NCI-H1417 (cell line): ENCODE measurements at regions not wholly inside any gene's neighbourhood (a gene's known extent, or its start where the extent isn't known, plus 50 kb on each side); places are given as distances from the start of the nearest gene placed in this dataset.
"Not testable (repeated sequence)": the region's sequence is repeated elsewhere in the genome, so short reads cannot be mapped to it uniquely, and the experiment has no call there.

Experiments used
- DNase-seq, 3 experiments: peaks; one replicate each; lab custom pipeline; 2025; lab: John Stamatoyannopoulos, UW

DNA sequence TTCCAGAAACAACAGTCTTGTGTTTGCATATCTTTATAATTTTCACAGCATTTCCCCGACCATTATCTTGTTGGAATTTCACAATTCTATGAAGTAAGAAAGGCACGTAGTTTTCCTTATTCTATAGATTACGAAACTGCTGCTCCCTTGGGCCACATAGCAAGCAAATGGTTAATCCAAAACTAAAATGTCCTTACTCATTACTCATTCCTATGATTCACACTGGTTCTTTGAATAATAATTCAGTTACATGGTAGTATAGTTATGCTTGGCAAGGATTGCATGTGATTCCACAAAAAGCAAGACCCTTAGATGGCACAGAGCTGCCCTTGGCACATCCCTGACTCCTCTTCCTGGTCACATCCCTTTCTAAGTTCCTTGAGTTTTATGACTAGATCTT is 51.2 kb downstream of the OR13H1 start:
- no peak for DNase-seq

- DNase-seq: no peak
Observed at GRCh38 chrX:131607792-131608369, 64.0 kb downstream of the OR13H1 start.

DNA sequence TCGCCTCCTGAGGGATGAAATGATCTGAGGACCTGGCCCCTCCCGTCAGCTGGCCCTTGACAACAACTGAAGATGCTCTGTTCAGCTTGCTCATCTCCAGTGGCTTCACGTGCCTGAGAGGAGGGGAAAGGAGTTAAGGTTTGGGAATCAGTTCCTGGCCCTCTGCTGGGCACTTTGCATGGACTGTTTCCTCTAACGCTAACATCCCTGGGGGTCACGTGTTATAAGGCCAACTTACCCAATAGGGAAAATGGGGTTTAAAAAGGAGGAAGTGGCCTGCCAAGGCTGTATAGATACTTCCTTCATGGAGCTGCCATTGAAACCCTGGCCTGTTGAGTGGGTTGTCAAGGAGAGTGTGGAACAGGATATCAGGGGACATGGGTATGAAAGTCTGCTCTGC is 65.6 kb downstream of the OR13H1 start:
- no peak for DNase-seq

DNA sequence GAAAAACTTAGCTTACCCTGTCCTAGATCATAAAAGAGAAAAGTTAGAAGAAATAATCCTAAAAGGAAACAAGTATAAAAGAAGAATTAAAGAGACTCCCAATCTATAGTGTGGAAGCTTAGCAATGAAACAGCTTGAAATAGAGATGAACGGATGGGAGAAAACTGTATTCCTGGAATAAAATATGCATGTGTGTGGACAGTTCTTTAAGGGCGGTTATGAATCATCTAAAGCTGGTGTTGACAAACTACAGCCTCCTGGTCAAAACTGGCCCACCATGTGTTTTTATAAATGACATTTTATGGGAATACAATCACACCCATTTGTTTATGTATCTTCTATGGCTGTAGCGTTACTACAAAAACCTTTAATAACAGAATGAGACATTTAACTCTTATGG is 69.4 kb downstream of the OR13H1 start:
- no peak for DNase-seq

- no peak for DNase-seq
Observed at GRCh38 chrX:131614241-131614640, 70.4 kb downstream of the OR13H1 start.

DNA sequence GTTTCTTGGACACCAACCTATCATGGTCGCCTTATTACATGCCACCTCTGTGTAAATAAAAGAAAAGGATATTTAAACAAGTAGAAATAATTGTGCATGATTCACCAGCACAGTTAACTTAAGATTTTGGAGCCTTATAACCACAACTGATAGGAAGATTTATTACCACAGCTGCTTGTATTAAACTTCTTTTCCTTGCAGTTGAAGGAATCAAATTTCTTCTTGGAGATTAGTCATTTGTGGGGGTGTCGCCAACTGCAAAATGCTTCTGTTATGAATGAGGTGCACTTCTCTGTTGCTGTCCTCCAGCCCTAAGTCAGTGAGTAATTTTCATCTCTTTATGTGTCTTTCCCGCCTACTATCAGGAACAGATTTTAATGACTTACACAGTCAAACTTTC is 73.3 kb downstream of the OR13H1 start:
- DNase-seq: no peak

DNA sequence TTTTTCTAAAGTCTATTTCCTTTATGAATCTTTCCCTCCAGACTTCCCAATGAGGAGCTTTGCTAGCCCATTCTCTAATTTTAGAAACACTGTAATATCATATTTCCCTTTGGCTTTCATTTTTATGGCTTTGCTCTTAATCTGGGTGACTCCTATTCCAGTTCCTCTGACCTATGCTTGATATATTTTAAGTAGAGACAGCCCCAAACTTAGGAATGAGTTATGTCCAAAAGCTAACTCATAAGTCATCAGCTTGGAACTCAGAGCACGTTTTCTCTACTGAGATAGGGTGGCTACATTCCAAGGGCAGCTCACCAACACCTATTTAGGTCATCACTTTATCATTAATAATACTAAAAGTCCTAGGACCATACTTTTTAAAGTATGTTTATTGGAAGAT is 77.8 kb downstream of the OR13H1 start:
- DNase-seq: no peak

DNA sequence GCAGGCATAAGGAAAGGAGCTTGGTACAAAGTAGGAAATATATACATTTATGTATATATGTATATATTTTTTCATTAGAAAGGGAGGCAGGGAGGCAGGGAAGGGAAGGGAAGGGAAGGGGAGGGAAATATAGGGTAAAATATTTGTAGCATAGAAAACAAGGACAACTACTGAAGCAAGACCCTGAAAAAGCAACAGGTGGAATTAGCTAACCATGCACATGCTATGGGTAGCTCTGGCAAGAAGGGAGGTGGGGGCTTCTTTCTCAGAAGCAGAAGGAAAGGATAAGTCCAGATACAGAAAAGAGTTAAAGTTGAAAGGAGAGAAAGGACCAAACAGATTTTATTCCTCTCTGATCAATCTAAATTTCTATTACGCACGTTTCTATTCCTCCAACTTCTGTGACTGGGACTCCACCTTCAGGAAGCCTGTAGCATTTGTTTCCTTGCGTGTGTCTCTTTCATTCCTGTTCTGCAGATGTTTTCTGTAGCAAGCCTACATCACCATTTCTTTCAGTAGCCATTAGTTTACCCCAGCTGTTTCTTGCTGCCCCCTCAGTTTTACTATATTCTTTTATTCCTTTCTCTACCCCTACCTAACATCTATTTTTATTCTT is 82.9 kb downstream of the OR13H1 start:
- DNase-seq: peak in 1 of 3 experiments; percentile 16

- DNase-seq: peak in 2 of 3 experiments; percentile 10 to 44
Observed at GRCh38 chrX:131630534-131630933, 86.7 kb downstream of the OR13H1 start.

GRCh38 chrX:131633285-131633917 is 89.5 kb downstream of the OR13H1 start:
- DNase-seq: peak; percentile 35 to 83 (median 68)

DNA sequence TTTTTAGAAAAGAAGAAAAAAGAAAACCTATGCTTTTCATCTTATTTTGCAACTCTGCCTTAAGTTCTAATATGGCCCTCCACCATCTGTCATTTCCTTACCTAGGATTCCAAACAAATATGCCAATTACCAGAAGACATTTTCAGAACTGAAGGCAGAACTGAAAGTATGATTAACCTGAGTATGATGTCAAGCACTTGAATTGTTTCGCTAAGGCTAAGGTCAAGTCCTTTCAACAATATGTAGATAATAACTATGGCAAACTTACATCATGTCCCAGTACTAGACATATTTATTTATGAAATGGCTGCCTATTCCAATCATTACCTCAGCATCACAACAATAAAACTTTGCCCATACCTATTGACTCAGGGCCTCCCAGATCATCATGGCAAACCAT is 91.0 kb downstream of the OR13H1 start:
- no peak for DNase-seq

GRCh38 chrX:131646106-131646505 is 102.2 kb downstream of the OR13H1 start:
- no peak for DNase-seq

DNA sequence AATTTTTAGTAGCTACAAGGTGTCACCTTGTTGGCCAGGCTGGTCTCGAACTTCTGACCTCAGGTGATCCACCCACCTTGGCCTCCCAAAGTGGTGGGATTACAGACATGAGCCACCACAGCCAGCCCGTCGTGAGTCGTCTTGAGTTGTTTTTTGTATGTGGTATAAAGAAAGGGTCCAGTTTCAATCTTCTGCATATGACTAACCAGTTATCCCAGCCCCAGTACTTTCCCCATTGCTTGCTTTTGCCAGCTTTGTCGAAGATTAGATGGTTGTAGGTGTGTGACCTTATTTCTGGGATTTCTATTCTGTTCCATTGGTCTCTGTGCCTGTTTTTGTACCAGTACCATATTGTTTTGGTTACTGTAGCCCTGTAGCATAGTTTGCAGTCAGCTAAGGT is 105.9 kb downstream of the OR13H1 start:
- no peak for DNase-seq

DNA sequence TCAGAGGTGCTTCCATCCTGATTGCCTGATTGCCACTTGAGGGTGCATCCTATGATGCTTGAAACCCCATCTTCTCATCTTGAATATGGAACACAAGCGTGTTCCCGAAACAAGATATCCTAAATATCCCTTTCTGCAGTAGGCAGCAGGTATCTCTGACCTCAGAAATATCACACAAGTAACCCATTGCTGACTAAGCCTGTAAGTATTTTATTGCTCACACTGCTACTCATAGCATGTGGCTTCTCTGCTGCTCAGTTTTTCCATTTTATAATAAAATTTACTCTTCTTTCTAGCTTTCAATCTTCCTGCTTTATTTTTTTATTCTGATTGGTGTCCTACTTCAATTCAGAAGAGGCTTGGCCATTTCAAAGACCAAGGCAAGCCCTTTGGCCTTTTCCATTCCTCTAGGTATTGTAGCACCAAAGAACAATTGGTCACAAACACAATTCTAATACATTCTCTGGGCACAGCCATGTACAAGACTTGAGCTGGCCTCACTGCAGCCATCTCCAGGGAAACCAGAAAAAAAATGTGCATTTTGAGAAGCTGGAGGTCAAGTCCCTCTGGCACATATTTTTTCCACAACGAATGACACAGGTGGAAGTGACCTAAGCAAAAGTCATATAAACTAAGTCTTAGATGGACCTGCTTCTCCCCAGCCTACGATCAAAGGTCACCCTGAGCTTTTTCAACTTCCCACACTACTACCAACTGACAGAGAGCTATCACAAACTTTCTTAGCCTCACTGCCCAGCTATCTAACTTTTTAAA is 107.0 kb downstream of the OR13H1 start:
- no peak for DNase-seq

- DNase-seq: peak in 2 of 3 experiments; percentile 25 to 52
Observed at GRCh38 chrX:131663726-131664125, 119.9 kb downstream of the OR13H1 start.

GRCh38 chrX:131671735-131672134 is 127.9 kb downstream of the OR13H1 start:
- DNase-seq: no peak

DNA sequence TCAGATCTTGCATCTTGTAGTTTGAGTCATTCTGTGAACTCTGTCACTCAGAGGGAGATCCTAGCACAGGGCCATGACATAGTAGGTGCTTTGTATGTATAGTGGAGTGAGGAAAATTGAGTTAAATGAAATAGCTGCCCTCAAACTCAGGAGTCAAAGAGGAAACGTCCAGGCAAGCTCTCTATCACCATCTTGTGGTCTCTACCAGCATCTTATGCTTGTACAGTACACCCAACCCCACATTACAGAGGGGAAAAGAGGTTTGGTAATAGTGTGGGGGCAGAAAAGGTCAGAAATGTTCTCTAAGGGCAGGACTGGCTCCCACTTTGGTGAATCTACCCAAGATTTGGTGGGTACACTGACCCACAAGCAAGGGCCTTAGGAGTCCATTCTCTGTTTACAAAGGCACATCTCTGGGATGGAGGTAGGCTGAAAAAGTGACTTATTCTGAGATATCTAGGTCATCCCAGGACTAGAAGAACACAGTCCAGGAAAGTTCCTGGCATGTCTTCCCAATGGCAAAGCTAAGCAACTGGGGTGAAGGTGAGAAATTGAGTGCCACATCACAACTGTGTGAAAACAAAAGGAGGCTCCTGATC is 131.8 kb downstream of the OR13H1 start:
- peak in 1 of 3 experiments; percentile 47 for DNase-seq

DNA sequence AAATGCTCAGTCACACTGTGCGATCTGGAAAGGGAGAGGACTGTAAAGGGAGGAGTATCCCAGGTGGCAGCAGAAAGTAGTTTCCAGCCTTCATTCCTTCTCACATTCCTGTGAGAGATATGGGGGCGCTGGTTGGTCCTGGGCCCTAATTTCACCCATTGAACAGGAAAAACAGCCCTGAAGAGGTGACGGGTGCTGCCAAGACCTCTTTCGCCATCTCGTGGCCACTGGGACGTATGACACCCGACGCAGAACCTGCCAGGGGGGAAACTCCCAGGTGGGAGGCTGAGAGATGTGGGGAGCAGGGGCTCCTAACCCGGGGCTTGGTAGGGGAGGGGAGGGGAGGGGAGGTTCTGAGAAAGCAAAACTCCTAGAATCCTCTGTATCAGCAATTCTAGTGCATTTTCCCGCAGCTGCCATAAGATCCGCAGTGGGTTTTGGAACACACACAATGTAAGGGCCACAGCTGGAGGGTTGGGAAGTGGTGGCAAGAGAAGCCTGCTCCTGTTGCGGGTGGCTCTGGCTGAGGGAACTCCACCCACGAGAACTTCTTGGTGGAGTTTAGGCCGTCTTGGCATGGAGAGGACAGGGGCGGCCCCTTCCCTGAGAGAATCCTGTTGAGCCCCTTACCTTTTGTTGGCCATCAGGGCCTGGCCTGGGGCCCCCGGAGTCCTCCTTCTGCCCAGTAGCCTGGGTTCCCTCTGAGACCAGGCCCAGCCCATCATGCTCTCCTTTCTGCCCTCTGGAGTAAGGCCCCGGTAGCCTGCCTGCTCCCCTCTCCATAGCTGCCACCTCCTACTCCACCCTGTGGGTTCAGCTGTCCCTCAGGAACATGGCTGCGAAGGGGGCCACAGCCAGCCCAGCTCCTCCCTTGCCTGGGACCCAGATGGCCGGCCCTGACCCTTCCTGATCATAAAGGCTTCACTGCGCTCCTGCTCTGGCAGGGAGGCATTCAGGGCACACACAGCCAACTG is 134.1 kb downstream of the OR13H1 start:
- peak; percentile 23 to 64 (median 31) for DNase-seq

DNA sequence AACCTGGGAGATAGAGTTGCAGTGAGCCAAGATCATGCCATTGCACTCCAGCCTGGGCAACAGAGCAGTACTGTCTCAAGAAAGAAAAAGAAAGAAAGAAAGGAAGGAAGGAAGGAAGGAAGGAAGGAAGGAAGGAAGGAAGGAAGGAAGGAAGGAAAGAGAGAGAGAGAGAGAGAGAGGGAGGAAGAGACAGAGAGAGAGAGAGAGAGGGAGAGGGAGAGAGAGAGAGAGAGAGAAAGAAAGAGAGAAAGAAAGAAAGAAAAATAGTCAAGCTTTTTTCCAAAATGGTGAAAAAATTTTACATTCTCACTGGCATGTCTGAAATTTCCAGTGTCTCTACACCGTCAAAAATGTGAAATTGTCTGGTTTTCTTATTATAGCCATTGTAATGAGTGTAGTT is 138.9 kb downstream of the OR13H1 start:
- not testable (repeated sequence) for DNase-seq

GRCh38 chrX:131693359-131693758 is 149.5 kb downstream of the OR13H1 start:
- no peak for DNase-seq

GRCh38 chrX:131696989-131697388 is 153.1 kb downstream of the OR13H1 start:
- DNase-seq: not testable (repeated sequence)
